Neuronal stem cell (in vitro differentiated cells): ENCODE measurements at regions not wholly inside any gene's neighbourhood (a gene's known extent, or its start where the extent isn't known, plus 50 kb on each side); places are given as distances from the start of the nearest gene placed in this dataset.
A peak's percentile ranks its signal among the peaks of the same experiment; 100 is the strongest.

ENCODE experiments used
- DNase-seq: peaks from one replicate; pipeline ENCODE4 v3.0.0-alpha.2; 2013; ENCODE audit warnings: low spot score
- H2AFZ ChIP-seq: one replicate; pipeline ENCODE4 v1.6.1; 2013; ENCODE audit warnings: mild to moderate bottlenecking, low read length, inconsistent platforms
- H2AK5ac ChIP-seq: 2 replicates; pipeline ENCODE4 v1.6.1; 2013; ENCODE audit warnings: low read depth, mild to moderate bottlenecking, inconsistent platforms, low read length, moderate library complexity, mixed read lengths
- H2BK120ac ChIP-seq: 2 replicates; pipeline ENCODE4 v1.6.1; 2013; ENCODE audit warnings: low read depth, mild to moderate bottlenecking, inconsistent platforms, low read length, moderate library complexity, mixed read lengths
- H2BK12ac ChIP-seq: one replicate; pipeline ENCODE4 v1.6.1; 2013; ENCODE audit warnings: low read length, inconsistent platforms
- H2BK15ac ChIP-seq: 2 replicates; pipeline ENCODE4 v1.6.1; 2013; ENCODE audit warnings: mild to moderate bottlenecking, low read length, inconsistent platforms, mixed read lengths
- H2BK5ac ChIP-seq: one replicate; pipeline ENCODE4 v1.6.1; 2013; ENCODE audit warnings: inconsistent platforms, mild to moderate bottlenecking, low read length, moderate library complexity
- H3K14ac ChIP-seq: one replicate; pipeline ENCODE4 v1.6.1; 2013; ENCODE audit warnings: low read length, inconsistent platforms
- H3K18ac ChIP-seq: 2 replicates; pipeline ENCODE4 v1.6.1; 2013; ENCODE audit warnings: low read length, inconsistent platforms
- H3K23ac ChIP-seq: 2 replicates; pipeline ENCODE4 v1.6.1; 2013; ENCODE audit warnings: low read depth, mild to moderate bottlenecking, mixed read lengths, low read length, inconsistent platforms; ENCODE audit not compliant: poor library complexity
- H3K27ac ChIP-seq: replicated peaks from 3 replicates; pipeline ENCODE4 v1.5.1; 2013; ENCODE audit warnings: low read length, inconsistent platforms
- H3K27me3 ChIP-seq, 3 experiments: 2 replicates each; pipeline ENCODE4 v1.6.1; 2013; ENCODE audit warnings: low read length in 3 of 3, mild to moderate bottlenecking in 2 of 3, inconsistent platforms in 1 of 3, low read depth in 1 of 3, mixed read lengths in 1 of 3, moderate library complexity in 1 of 3; ENCODE audit not compliant: control insufficient read depth in 3 of 3, insufficient read depth in 3 of 3
- H3K36me3 ChIP-seq, 2 donors: replicated peaks in 1 of 2; 2 replicates each; pipeline ENCODE4 v1.6.1; 2013; ENCODE audit warnings: low read length in 2 of 2; ENCODE audit not compliant: control insufficient read depth in 2 of 2, insufficient read depth in 2 of 2
- H3K4ac ChIP-seq: 2 replicates; pipeline ENCODE4 v1.6.1; 2013; ENCODE audit warnings: inconsistent platforms, mild to moderate bottlenecking, low read length, moderate library complexity
- H3K4me1 ChIP-seq, 2 donors: 1 replicate in 1 of 2; 2 replicates in 1 of 2; pipeline ENCODE4 v1.6.1; 2013; ENCODE audit warnings: low read length in 2 of 2, low read depth in 1 of 2; ENCODE audit not compliant: control insufficient read depth in 2 of 2, insufficient read depth in 1 of 2
- H3K4me2 ChIP-seq: one replicate; pipeline ENCODE4 v1.6.1; 2013; ENCODE audit warnings: mild to moderate bottlenecking, low read length, inconsistent platforms; ENCODE audit not compliant: insufficient read depth, poor library complexity, severe bottlenecking
- H3K4me3 ChIP-seq, 2 donors: 2 replicates each; pipeline ENCODE4 v1.5.1; 2013; ENCODE audit warnings: low read length in 2 of 2, mild to moderate bottlenecking in 2 of 2, inconsistent platforms in 1 of 2, moderate library complexity in 1 of 2
- H3K79me1 ChIP-seq: one replicate; pipeline ENCODE4 v1.6.1; 2013; ENCODE audit warnings: low read depth, mild to moderate bottlenecking, inconsistent platforms, low read length, moderate library complexity
- H3K9ac ChIP-seq: one replicate; pipeline ENCODE4 v1.6.1; 2013; ENCODE audit warnings: mild to moderate bottlenecking, low read depth, low read length, inconsistent platforms; ENCODE audit not compliant: poor library complexity
- H3K9me3 ChIP-seq, 2 donors: replicated peaks in 1 of 2; 2 replicates each; pipeline versions ENCODE3 to v1.6.1; 2013; ENCODE audit warnings: low read length in 2 of 2, mild to moderate bottlenecking in 2 of 2, inconsistent platforms in 1 of 2, low read depth in 1 of 2, mixed read lengths in 1 of 2, moderate library complexity in 1 of 2; ENCODE audit not compliant: control insufficient read depth in 2 of 2, insufficient read depth in 1 of 2
- H4K8ac ChIP-seq: one replicate; pipeline ENCODE4 v1.6.1; 2013; ENCODE audit warnings: low read depth, mild to moderate bottlenecking, inconsistent platforms, low read length, moderate library complexity
- H4K91ac ChIP-seq: one replicate; pipeline ENCODE4 v1.6.1; 2013; ENCODE audit warnings: low read length, low read depth, mild to moderate bottlenecking, inconsistent platforms; ENCODE audit not compliant: poor library complexity
- WGBS, 2 donors: extraction: QIAGEN DNeasy Blood & Tissue Kit; methylation state at CpG; one replicate each; pipeline ENCODE4 v1.1.7; 2013; ENCODE audit warnings: missing lambda C conversion rate in 2 of 2, mixed read lengths in 1 of 2; ENCODE audit not compliant: insufficient read length in 2 of 2, insufficient replicate concordance in 1 of 2; ENCODE audit errors: extremely low coverage in 2 of 2; 5-methylcytosine and 5-hydroxymethylcytosine counted together

DNA sequence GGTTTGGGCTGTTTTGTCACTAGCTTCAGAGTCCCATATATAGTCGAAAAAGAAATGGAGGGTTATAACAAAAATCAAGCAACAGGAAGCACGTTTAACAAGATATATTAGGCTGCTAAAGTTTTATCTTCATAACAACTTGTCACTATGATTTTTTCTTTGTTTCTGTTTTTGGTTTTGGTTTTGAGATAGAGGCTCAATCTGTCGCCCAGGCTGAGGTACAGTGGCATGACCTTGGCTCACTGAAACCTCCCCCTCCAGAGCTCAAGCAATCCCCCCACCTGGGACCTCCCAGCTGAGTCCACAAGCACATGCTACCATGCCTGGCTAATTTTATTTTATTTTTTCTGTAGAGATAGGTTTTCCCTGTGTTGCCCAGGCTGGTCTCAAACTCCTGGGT lies 2664.4 kb downstream of the ARAP2 start:
- WGBS, 2 donors, result no CpG with 5 or more reads among the region's 3 CpGs
- no peak overlapping the region for H3K23ac ChIP-seq
- no peak overlapping the region for H2BK15ac ChIP-seq
- H4K8ac ChIP-seq, result no peak overlapping the region
- H3K4me1 ChIP-seq, result no peaks in the 10 kb centered on the region
- no peak overlapping the region for H3K4me3 ChIP-seq
- H2AK5ac ChIP-seq, result no peak overlapping the region
- H3K4ac ChIP-seq, result no peak overlapping the region
- no peak overlapping the region for H3K18ac ChIP-seq
- no peak overlapping the region for H3K9ac ChIP-seq
- no peaks in the 10 kb centered on the region for H3K9me3 ChIP-seq
- H3K79me1 ChIP-seq, result no peaks in the 10 kb centered on the region
- H3K36me3 ChIP-seq, result no peaks in the 10 kb centered on the region
- no peak overlapping the region for H2BK120ac ChIP-seq
- no peak overlapping the region for H2BK12ac ChIP-seq
- H2AFZ ChIP-seq, result no peak overlapping the region
- H4K91ac ChIP-seq, result no peak overlapping the region
- H3K27me3 ChIP-seq, result no peaks in the 10 kb centered on the region
- no peak overlapping the region for H3K4me2 ChIP-seq
- no peak overlapping the region for H3K27ac ChIP-seq
- no peak for DNase-seq
- H3K14ac ChIP-seq, result no peak overlapping the region
- no peak overlapping the region for H2BK5ac ChIP-seq

GRCh38 chr4:33592701-33593100 lies 2651.6 kb downstream of the ARAP2 start:
- no CpG with 5 or more reads among the region's 2 CpGs for WGBS, 2 donors
- H3K23ac ChIP-seq, result no peak overlapping the region
- no peak overlapping the region for H4K91ac ChIP-seq
- no peak overlapping the region for H4K8ac ChIP-seq
- no peak overlapping the region for H3K4me2 ChIP-seq
- H3K4me3 ChIP-seq, result no peak overlapping the region
- DNase-seq, result no peak
- no peaks in the 10 kb centered on the region for H3K27me3 ChIP-seq
- H3K9ac ChIP-seq, result no peak overlapping the region
- no peaks in the 10 kb centered on the region for H3K79me1 ChIP-seq
- H3K4ac ChIP-seq, result no peak overlapping the region
- no peak overlapping the region for H2BK120ac ChIP-seq
- no peak overlapping the region for H2AK5ac ChIP-seq
- H3K36me3 ChIP-seq, result no peaks in the 10 kb centered on the region
- H2AFZ ChIP-seq, result no peak overlapping the region
- H3K9me3 ChIP-seq, result peaks cover 4 to 11% of the 10 kb centered on the region in 2 donors
- no peak overlapping the region for H3K18ac ChIP-seq
- no peak overlapping the region for H2BK5ac ChIP-seq
- H3K14ac ChIP-seq, result no peak overlapping the region
- no peak overlapping the region for H3K27ac ChIP-seq
- H2BK12ac ChIP-seq, result no peak overlapping the region
- H3K4me1 ChIP-seq, result no peaks in the 10 kb centered on the region
- no peak overlapping the region for H2BK15ac ChIP-seq

GRCh38 chr4:33606951-33607350 lies 2637.4 kb downstream of the ARAP2 start:
- H2BK5ac ChIP-seq, result no peak overlapping the region
- H3K23ac ChIP-seq, result no peak overlapping the region
- H3K4me2 ChIP-seq, result no peak overlapping the region
- H3K4me3 ChIP-seq, result no peak overlapping the region
- H3K4ac ChIP-seq, result no peak overlapping the region
- no peaks in the 10 kb centered on the region for H3K79me1 ChIP-seq
- H2AFZ ChIP-seq, result no peak overlapping the region
- WGBS, 2 donors, result no CpG with 5 or more reads among the region's 8 CpGs
- H2BK12ac ChIP-seq, result no peak overlapping the region
- H3K18ac ChIP-seq, result no peak overlapping the region
- H3K36me3 ChIP-seq, result no peaks in the 10 kb centered on the region
- H3K9ac ChIP-seq, result no peak overlapping the region
- no peak overlapping the region for H2BK15ac ChIP-seq
- no peaks in the 10 kb centered on the region for H3K4me1 ChIP-seq
- peaks cover 0 to 4% of the 10 kb centered on the region in 2 donors for H3K9me3 ChIP-seq
- H3K27me3 ChIP-seq, result no peaks in the 10 kb centered on the region
- no peak overlapping the region for H2BK120ac ChIP-seq
- H3K27ac ChIP-seq, result no peak overlapping the region
- H3K14ac ChIP-seq, result peak overlapping the region; percentile 75
- H4K8ac ChIP-seq, result no peak overlapping the region
- DNase-seq, result no peak
- H4K91ac ChIP-seq, result no peak overlapping the region
- H2AK5ac ChIP-seq, result no peak overlapping the region

GRCh38 chr4:33616121-33616520 lies 2628.2 kb downstream of the ARAP2 start:
- Histone ChIP-seq H3K23ac (no peak overlapping the region), H3K9me3 (no peaks in the 10 kb centered on the region), H3K4me3 (no peak overlapping the region), H3K14ac (no peak overlapping the region), H4K91ac (no peak overlapping the region), H3K18ac (no peak overlapping the region), H2AFZ (no peak overlapping the region), H3K9ac (no peak overlapping the region), H2BK12ac (no peak overlapping the region), H4K8ac (no peak overlapping the region), H3K79me1 (no peaks in the 10 kb centered on the region), H3K27ac (no peak overlapping the region), H2BK5ac (no peak overlapping the region), H2BK120ac (no peak overlapping the region), H3K27me3 (no peaks in the 10 kb centered on the region), H3K4ac (no peak overlapping the region), H3K36me3 (no peaks in the 10 kb centered on the region), H3K4me2 (no peak overlapping the region), H2BK15ac (no peak overlapping the region), H2AK5ac (no peak overlapping the region), H3K4me1 (no peaks in the 10 kb centered on the region)
- WGBS, 2 donors, result no CpG with 5 or more reads among the region's 2 CpGs
- no peak for DNase-seq
